ENCODE measurements at regions not wholly inside any gene's neighbourhood (a gene's known extent, or its start where the extent isn't known, plus 50 kb on each side); places are given as distances from the start of the nearest gene placed in this dataset.

DNA sequence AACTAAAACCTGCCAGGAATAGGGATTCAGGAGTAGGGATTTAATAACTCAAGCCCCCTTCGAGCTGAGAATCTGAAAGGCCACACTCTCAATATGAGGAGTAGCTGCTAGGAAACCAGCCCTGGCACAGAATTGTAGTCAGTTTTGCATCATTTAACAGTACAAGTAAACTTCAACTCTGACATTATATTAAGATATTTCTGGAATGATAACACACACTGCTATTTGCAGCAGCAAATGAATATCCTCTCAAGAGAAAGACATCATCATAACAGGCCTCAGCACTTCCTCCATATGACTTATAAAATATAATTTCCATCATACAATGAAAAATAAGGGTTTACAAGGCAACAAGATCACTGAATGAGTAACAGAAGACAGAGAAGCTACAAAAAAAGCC lies 138.2 kb upstream of the RFX3 start:
- CTCF ChIA-PET = interaction anchor here (1.2 kb wide), 1 partner anchor 16 kb away, joined by 3 read pairs; no protein-coding TSS in a partner anchor
- Histone ChIP-seq H3K4me3 (ENCODE audit: low read length) (no peak overlapping the region), H3K27me3 (ENCODE audit: control insufficient read depth in 1 of 2, insufficient read depth in 2 of 2, low read length in 2 of 2) (no peaks in the 10 kb centered on the region), H3K36me3 (ENCODE audit: insufficient read depth, low read length) (no peaks in the 10 kb centered on the region), H3K9me3 (ENCODE audit: control insufficient read depth in 1 of 2, insufficient read depth in 1 of 2, low read length in 2 of 2) (no peaks in the 10 kb centered on the region), H3K4me1 (ENCODE audit: insufficient read depth, low read length) (no peaks in the 10 kb centered on the region), H3K27ac (ENCODE audit: low read depth in 1 of 2, low read length in 2 of 2) (no peak overlapping the region)
- DNase-seq (no peak), ATAC-seq (ENCODE audit: poor library complexity) (no peak)
- no peak overlapping the region for H3K4me3 Mint-ChIP-seq
- TF ChIP-seq, protein P1, sequence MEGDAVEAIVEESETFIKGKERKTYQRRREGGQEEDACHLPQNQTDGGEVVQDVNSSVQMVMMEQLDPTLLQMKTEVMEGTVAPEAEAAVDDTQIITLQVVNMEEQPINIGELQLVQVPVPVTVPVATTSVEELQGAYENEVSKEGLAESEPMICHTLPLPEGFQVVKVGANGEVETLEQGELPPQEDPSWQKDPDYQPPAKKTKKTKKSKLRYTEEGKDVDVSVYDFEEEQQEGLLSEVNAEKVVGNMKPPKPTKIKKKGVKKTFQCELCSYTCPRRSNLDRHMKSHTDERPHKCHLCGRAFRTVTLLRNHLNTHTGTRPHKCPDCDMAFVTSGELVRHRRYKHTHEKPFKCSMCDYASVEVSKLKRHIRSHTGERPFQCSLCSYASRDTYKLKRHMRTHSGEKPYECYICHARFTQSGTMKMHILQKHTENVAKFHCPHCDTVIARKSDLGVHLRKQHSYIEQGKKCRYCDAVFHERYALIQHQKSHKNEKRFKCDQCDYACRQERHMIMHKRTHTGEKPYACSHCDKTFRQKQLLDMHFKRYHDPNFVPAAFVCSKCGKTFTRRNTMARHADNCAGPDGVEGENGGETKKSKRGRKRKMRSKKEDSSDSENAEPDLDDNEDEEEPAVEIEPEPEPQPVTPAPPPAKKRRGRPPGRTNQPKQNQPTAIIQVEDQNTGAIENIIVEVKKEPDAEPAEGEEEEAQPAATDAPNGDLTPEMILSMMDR (IDR thresholded peaks at IDR 0.05) = no peak
- H3K9me3 Mint-ChIP-seq = no peaks in the 10 kb centered on the region
- no peaks in the 10 kb centered on the region for H3K27me3 Mint-ChIP-seq
- no peaks in the 10 kb centered on the region for H3K36me3 Mint-ChIP-seq (ENCODE audit: low read depth)
- no peak overlapping the region for H3K27ac Mint-ChIP-seq
- intact Hi-C loops (cut with DNase I, micrococcal nuclease) = loop anchor here in 1 of 2 experiments (10.0 kb wide), 1 partner anchor 61 kb away; no protein-coding TSS in a partner anchor
- H3K4me1 Mint-ChIP-seq (ENCODE audit: low read depth) = no peaks in the 10 kb centered on the region
- POLR2A ChIA-PET = interaction anchor here (0.8 kb wide), 1 partner anchor 139 kb away, joined by 3 read pairs; no protein-coding TSS in a partner anchor

DNA sequence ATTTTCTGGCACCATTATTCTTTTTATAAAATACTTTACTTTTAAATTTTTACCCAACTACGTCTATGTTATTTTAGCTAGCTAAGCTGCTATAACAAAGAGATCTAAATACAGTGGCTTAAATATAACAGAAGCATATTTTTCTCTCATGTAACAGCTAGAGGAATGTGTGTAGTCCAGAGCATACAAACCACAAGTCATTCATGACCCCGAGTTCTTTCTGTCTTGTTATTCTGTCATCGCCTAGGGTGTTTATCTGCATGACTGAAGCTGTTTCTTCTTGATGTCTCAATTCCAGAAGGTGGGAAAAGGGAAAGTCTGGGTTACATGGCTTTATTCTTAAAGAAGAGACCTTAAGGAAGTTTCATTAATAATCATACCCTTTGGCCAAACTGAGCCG lies 136.9 kb upstream of the RFX3 start:
- DNase-seq (no peak), ATAC-seq (ENCODE audit: poor library complexity) (no peak)
- no peaks in the 10 kb centered on the region for H3K36me3 ChIP-seq (ENCODE audit: insufficient read depth, low read length)
- intact Hi-C loops (cut with DNase I, micrococcal nuclease) = loop anchor here in 1 of 2 experiments (10.0 kb wide), 1 partner anchor 62 kb away; no protein-coding TSS in a partner anchor
- TF ChIP-seq, protein P1 (IDR thresholded peaks at IDR 0.05) = no peak
- no peaks in the 10 kb centered on the region for H3K4me1 ChIP-seq (ENCODE audit: insufficient read depth, low read length)
- H3K4me3 Mint-ChIP-seq = no peak overlapping the region
- no peaks in the 10 kb centered on the region for H3K27me3 ChIP-seq (ENCODE audit: control insufficient read depth in 1 of 2, insufficient read depth in 2 of 2, low read length in 2 of 2)
- CTCF ChIA-PET = no interaction called here
- H3K9me3 Mint-ChIP-seq = no peaks in the 10 kb centered on the region
- no peaks in the 10 kb centered on the region for H3K9me3 ChIP-seq (ENCODE audit: control insufficient read depth in 1 of 2, insufficient read depth in 1 of 2, low read length in 2 of 2)
- H3K4me1 Mint-ChIP-seq (ENCODE audit: low read depth) = no peaks in the 10 kb centered on the region
- H3K4me3 ChIP-seq (ENCODE audit: low read length) = no peak overlapping the region
- no peak overlapping the region for H3K27ac ChIP-seq (ENCODE audit: low read depth in 1 of 2, low read length in 2 of 2)
- H3K27ac Mint-ChIP-seq = no peak overlapping the region
- no peaks in the 10 kb centered on the region for H3K36me3 Mint-ChIP-seq (ENCODE audit: low read depth)
- POLR2A ChIA-PET = no interaction called here
- no peaks in the 10 kb centered on the region for H3K27me3 Mint-ChIP-seq

DNA sequence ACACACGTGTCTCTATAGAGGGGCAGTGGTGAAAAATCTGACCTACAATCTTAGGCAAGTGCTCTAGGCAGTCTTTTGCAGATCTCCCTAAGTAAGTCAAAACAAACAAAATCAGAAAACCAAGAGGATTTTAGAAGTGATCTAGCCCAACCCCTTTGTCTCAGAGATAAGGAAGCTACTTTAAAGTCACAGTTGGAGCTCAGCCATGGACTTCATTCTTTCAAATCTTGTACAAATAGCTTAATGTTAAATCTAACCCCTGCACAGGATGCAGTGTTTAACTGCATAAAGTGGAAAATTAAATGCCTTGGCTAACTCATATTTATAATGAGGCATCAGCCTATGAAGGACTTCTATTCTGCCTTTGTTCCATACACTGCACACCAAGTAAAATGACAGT lies 135.1 kb upstream of the RFX3 start:
- Mint-ChIP-seq H3K27me3 (no peaks in the 10 kb centered on the region), H3K9me3 (no peaks in the 10 kb centered on the region), H3K4me3 (no peak overlapping the region), H3K36me3 (ENCODE audit: low read depth) (no peaks in the 10 kb centered on the region), H3K4me1 (ENCODE audit: low read depth) (no peaks in the 10 kb centered on the region), H3K27ac (no peak overlapping the region)
- no peak for DNase-seq
- intact Hi-C loops (cut with DNase I, micrococcal nuclease) = loop anchor here in 1 of 2 experiments (10.0 kb wide), 1 partner anchor 64 kb away; no protein-coding TSS in a partner anchor
- ChIA-PET CTCF (no interaction called here), POLR2A (interaction anchor here (0.9 kb wide), 1 partner anchor 24 kb away, joined by 3 read pairs; no protein-coding TSS in a partner anchor)
- Histone ChIP-seq H3K4me1 (ENCODE audit: insufficient read depth, low read length) (no peaks in the 10 kb centered on the region), H3K36me3 (ENCODE audit: insufficient read depth, low read length) (no peaks in the 10 kb centered on the region), H3K27ac (ENCODE audit: low read depth in 1 of 2, low read length in 2 of 2) (no peak overlapping the region), H3K9me3 (ENCODE audit: control insufficient read depth in 1 of 2, insufficient read depth in 1 of 2, low read length in 2 of 2) (no peaks in the 10 kb centered on the region), H3K27me3 (ENCODE audit: control insufficient read depth in 1 of 2, insufficient read depth in 2 of 2, low read length in 2 of 2) (no peaks in the 10 kb centered on the region), H3K4me3 (ENCODE audit: low read length) (no peak overlapping the region)
- TF ChIP-seq, protein P1 (IDR thresholded peaks at IDR 0.05) = no peak
- no peak for ATAC-seq (ENCODE audit: poor library complexity)

All from CD4-positive, alpha-beta T cell (primary cell).